ENCODE measurements at regions not wholly inside any gene's neighbourhood (a gene's known extent, or its start where the extent isn't known, plus 50 kb on each side); places are given as distances from the start of the nearest gene placed in this dataset.

GRCh38 chr2:52258038-52258437 is 1226.1 kb upstream of the NRXN1 start:
- TF ChIP-seq, protein P1, sequence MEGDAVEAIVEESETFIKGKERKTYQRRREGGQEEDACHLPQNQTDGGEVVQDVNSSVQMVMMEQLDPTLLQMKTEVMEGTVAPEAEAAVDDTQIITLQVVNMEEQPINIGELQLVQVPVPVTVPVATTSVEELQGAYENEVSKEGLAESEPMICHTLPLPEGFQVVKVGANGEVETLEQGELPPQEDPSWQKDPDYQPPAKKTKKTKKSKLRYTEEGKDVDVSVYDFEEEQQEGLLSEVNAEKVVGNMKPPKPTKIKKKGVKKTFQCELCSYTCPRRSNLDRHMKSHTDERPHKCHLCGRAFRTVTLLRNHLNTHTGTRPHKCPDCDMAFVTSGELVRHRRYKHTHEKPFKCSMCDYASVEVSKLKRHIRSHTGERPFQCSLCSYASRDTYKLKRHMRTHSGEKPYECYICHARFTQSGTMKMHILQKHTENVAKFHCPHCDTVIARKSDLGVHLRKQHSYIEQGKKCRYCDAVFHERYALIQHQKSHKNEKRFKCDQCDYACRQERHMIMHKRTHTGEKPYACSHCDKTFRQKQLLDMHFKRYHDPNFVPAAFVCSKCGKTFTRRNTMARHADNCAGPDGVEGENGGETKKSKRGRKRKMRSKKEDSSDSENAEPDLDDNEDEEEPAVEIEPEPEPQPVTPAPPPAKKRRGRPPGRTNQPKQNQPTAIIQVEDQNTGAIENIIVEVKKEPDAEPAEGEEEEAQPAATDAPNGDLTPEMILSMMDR (conservative IDR thresholded peaks at IDR 0.05; ENCODE audit: low read depth in 2 of 2) = no peak
- TF ChIP-seq CREB1 (CRISPR knock-in tag; IDR thresholded peaks at IDR 0.05; ENCODE audit: low read depth) (no peak), POLR2AphosphoS5 (IDR thresholded peaks at IDR 0.05; ENCODE audit: low read depth) (no peak), EZH2 (IDR thresholded peaks at IDR 0.05; ENCODE audit: low read depth, unreplicated experiment) (no peak), EZH2phosphoT487 (IDR thresholded peaks at IDR 0.05; ENCODE audit: unreplicated experiment) (no peak)

Measured in GM23338 (cell line).